ENCODE measurements at regions not wholly inside any gene's neighbourhood (a gene's known extent, or its start where the extent isn't known, plus 50 kb on each side); places are given as distances from the start of the nearest gene placed in this dataset.

GRCh38 chr1:87512431-87512830 lies 183.8 kb downstream of the LMO4 start:
- TF ChIP-seq CTCF (IDR thresholded peaks at IDR 0.05 in 2 of 3, conservative IDR thresholded peaks at IDR 0.05 in 1 of 3; ENCODE audit: control insufficient read depth in 2 of 3, extremely low read depth in 1 of 3, insufficient read depth in 1 of 3, low read depth in 3 of 3, low read length in 3 of 3) (no peak), TAF1 (IDR thresholded peaks at IDR 0.05; ENCODE audit: borderline replicate concordance, low read depth, low read length) (no peak), TARDBP (IDR thresholded peaks at IDR 0.05; ENCODE audit: borderline replicate concordance) (no peak), NBN (IDR thresholded peaks at IDR 0.05) (no peak), TCF7 (IDR thresholded peaks at IDR 0.05; ENCODE audit: borderline replicate concordance) (no peak), SREBF2 (IDR thresholded peaks at IDR 0.05; ENCODE audit: low read length) (no peak), RELA (IDR thresholded peaks at IDR 0.05; ENCODE audit: borderline replicate concordance, partially characterized antibody) (no peak), CHD2 (IDR thresholded peaks at IDR 0.05; ENCODE audit: borderline replicate concordance, low read depth, low read length) (no peak)
- TF ChIP-seq, protein P1, sequence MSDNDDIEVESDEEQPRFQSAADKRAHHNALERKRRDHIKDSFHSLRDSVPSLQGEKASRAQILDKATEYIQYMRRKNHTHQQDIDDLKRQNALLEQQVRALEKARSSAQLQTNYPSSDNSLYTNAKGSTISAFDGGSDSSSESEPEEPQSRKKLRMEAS (IDR thresholded peaks at IDR 0.05; ENCODE audit: low read depth, low read length), result no peak

Data from GM12878 (cell line).